ENCODE measurements at regions not wholly inside any gene's neighbourhood (a gene's known extent, or its start where the extent isn't known, plus 50 kb on each side); places are given as distances from the start of the nearest gene placed in this dataset.

- no peak for TF ChIP-seq MAX (IDR thresholded peaks at IDR 0.05; ENCODE audit: low read depth, low read length)
- TF ChIP-seq CTCF (IDR thresholded peaks at IDR 0.05; ENCODE audit: low read depth, low read length), result no peak
- no peak for TF ChIP-seq MYC (IDR thresholded peaks at IDR 0.05; ENCODE audit: low read depth, low read length)
These were observed 670.5 kb upstream of the ATXN7L3B start for GRCh38 chr12:73867147-73867546.
